D721Med (cell line): ENCODE measurements at regions not wholly inside any gene's neighbourhood (a gene's known extent, or its start where the extent isn't known, plus 50 kb on each side); places are given as distances from the start of the nearest gene placed in this dataset.

Experiments
- DNase-seq: peaks from one replicate; pipeline ENCODE4 v3.0.0; 2011; ENCODE audit warnings: low spot score; ENCODE audit not compliant: insufficient read length
- FAIRE-seq: peaks from 2 replicates; lab custom pipeline; 2011; peaks lifted over from hg19 to GRCh38; lab: Jason Lieb, UNC
- TF ChIP-seq, protein P1 (sequence below): IDR thresholded peaks from 2 replicates; pipeline ENCODE4 v1.5.1; 2012; ENCODE audit warnings: mild to moderate bottlenecking, control low read depth; ENCODE audit not compliant: insufficient read depth; ENCODE audit errors: missing control alignments

DNA sequence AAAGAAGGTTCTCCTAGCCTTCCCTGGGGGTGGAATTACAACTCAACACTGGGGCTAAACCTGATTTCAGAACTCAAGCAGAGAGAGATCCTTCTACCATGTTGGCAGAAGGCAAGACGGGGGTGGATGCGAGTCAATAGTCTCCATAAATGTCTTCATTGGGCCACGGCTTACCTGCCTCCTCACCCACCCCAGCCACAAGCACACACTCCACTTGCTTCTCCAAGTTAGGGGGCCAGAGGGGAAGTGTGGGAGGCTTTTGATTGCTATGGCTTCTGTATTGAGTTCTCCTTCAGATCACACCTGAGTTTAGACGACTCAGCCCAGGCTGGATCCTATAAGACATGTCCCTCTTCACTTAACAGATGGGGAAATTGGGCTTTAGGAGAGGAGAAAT lies 178.9 kb downstream of the UACA start:
- DNase-seq (no peak), FAIRE-seq (no peak)
- TF ChIP-seq, protein P1, sequence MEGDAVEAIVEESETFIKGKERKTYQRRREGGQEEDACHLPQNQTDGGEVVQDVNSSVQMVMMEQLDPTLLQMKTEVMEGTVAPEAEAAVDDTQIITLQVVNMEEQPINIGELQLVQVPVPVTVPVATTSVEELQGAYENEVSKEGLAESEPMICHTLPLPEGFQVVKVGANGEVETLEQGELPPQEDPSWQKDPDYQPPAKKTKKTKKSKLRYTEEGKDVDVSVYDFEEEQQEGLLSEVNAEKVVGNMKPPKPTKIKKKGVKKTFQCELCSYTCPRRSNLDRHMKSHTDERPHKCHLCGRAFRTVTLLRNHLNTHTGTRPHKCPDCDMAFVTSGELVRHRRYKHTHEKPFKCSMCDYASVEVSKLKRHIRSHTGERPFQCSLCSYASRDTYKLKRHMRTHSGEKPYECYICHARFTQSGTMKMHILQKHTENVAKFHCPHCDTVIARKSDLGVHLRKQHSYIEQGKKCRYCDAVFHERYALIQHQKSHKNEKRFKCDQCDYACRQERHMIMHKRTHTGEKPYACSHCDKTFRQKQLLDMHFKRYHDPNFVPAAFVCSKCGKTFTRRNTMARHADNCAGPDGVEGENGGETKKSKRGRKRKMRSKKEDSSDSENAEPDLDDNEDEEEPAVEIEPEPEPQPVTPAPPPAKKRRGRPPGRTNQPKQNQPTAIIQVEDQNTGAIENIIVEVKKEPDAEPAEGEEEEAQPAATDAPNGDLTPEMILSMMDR = no peak

DNA sequence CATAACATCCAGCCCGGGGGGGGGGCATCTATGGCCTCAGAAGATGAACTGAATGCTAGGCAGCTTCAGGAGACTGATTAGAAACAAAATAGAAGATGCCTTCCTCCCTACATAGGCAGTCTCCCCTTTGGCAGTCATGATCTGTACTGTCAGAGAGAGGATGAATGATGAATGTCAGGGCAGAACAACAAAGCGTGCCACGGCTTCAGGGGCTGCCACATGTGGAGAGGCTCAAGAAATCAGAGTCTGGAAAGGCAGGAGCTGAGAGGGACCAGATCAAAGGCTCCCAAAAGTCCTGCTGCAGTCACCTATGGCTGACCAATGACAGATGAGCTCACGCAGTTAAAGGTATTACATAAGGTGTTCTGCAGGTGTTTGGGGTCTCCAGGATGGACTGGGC lies 180.4 kb downstream of the UACA start:
- FAIRE-seq (no peak), DNase-seq (no peak)
- TF ChIP-seq, protein P1 = no peak

DNA sequence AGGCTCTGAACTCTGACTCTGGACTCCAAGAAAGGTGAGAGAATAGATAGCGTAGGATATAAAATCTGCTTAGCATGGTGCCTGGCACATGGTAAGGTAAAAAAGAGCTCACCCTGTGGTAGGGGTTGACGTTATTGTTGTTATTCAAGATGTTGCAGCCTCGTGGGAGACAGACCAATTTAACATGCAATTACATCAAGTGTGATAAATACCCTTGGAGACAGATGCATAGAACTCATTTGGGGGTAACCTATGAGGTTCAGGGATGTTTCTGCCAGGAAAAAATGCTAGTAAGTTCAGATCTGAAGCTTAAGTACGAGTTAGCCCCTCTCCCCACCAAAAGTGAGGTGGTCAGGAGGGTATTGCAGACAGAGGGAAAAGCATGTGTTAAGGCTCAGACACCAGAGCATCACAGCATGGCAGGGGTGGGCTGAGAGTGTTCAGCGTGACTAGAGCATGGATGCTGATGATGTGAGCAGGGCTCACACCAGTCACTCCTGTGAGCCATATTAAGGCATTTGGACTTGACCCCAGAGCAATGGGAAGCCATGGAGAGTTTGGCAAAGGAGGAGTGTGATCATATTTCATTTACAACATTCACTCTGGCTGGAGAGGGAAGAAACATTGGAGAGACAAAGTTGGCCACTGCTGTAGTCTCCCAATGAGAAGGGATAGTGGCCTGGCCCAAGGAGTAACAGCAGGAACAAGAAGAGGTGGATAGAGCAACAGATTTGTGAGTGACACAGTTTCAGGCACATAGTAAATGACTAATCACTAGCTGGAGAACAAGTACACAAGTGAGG lies 181.0 kb downstream of the UACA start:
- TF ChIP-seq, protein P1 = no peak
- no peak for FAIRE-seq
- no peak for DNase-seq

DNA sequence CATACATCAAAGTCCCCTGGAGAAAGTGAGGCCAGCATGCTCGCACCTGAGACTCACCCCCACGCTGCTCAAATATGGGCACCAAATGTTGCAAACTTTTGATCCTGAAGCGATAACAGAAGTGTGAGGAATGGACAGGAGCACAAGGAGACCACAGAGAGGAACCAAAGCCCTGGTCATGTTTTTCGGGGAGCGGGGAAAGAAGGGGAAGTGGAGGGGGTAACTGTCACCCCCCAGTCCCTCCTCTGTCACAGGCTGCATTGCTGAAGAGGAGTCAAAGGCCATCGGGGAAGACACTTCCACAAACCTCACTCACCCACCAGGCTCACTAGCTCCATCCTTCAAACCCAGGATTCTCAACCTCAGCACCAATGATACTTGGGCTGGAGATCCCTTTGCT lies 182.4 kb downstream of the UACA start:
- FAIRE-seq = no peak
- DNase-seq = no peak
- TF ChIP-seq, protein P1 = no peak

DNA sequence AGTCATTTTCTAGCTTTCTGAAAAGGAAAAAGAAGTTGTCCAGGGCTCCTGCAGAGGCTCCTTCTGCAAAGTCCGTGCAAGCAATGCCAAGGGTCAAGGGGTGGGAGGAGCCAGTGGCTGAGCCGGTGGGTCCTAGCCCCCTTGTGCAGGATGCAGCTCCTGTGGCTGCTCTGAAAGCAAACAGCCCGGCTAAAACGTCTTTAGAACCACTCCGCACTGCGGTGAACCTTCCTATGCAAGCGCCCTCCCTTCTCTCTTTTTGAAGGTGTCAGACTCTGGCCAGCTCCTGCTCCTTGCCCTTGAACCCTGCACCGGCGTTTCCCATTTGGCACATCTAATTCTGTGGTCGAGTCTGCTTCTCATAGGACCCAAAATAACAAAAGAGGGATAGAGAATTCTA lies 183.1 kb downstream of the UACA start:
- no peak for FAIRE-seq
- no peak for DNase-seq
- TF ChIP-seq, protein P1 = no peak

DNA sequence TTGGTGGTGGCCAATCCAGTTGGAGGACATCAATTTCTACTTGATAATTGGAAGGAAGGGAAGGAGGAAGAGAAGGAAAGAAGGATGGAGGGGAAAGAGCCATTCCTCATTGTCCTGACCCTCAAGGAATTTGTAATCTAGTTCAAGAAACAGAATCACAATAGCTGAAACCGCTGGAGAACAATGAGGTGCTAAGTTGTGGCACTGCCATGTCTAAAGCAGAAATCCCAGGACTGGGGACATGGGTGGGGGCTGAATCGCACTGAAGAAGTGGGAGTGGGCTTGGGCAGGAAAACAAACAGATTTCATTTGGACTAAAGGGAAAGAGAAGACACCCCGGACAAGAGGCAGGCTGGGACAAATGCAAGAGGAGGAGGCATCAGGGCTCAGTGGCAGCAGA lies 183.6 kb downstream of the UACA start:
- DNase-seq (no peak), FAIRE-seq (no peak)
- TF ChIP-seq, protein P1 = no peak

DNA sequence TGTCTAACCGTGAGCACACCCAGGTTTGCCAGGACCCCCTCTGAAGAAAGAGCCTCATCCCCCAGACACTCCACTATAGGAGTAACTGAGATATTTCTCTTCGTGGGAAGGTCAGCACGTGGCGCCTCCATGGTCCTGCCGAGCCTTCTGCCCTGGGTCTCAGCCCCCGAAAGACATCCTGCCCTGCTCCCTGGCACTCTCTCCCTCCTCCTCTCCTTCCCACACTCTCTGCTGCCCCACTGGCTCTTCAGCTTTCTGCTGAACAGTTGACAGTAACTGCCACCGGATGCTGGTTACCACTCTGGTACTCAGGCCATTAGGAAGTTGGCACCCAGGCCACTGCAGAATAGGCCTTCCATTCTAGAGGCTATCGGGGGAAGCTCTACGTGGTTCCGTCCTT lies 185.2 kb downstream of the UACA start:
- FAIRE-seq (no peak), DNase-seq (no peak)
- TF ChIP-seq, protein P1 = no peak
